Ishikawa (cell line): ENCODE measurements at regions not wholly inside any gene's neighbourhood (a gene's known extent, or its start where the extent isn't known, plus 50 kb on each side); places are given as distances from the start of the nearest gene placed in this dataset.

ENCODE experiments used
- CEBPB ChIP-seq: IDR thresholded peaks from 2 replicates; pipeline ENCODE4 v1.6.1; 2012
- CREB1 ChIP-seq: IDR thresholded peaks from 2 replicates; pipeline ENCODE4 v1.6.1; 2012; ENCODE audit warnings: low read depth
- EGR1 ChIP-seq: IDR thresholded peaks from 2 replicates; pipeline ENCODE4 v1.6.1; 2012
- EP300 ChIP-seq: IDR thresholded peaks from 2 replicates; pipeline ENCODE4 v1.6.1; 2012; ENCODE audit warnings: borderline replicate concordance
- FOXM1 ChIP-seq: IDR thresholded peaks from 2 replicates; pipeline ENCODE4 v1.6.1; 2012; ENCODE audit warnings: low read depth, borderline replicate concordance
- NFIC ChIP-seq: IDR thresholded peaks from 2 replicates; pipeline ENCODE4 v1.6.1; 2012
- RAD21 ChIP-seq: IDR thresholded peaks from 2 replicates; pipeline ENCODE4 v1.6.1; 2012; ENCODE audit warnings: low read depth
- REST ChIP-seq: IDR thresholded peaks from 2 replicates; pipeline ENCODE4 v1.6.1; 2012; ENCODE audit warnings: low read depth, mild to moderate bottlenecking
- TAF1 ChIP-seq: IDR thresholded peaks from 2 replicates; pipeline ENCODE4 v1.6.1; 2012; ENCODE audit warnings: low read depth, mild to moderate bottlenecking
- TCF12 ChIP-seq: IDR thresholded peaks from 2 replicates; pipeline ENCODE4 v1.6.1; 2012; ENCODE audit warnings: low read depth
- TEAD4 ChIP-seq: IDR thresholded peaks from 2 replicates; pipeline ENCODE4 v1.6.1; 2012
- USF1 ChIP-seq: IDR thresholded peaks from 2 replicates; pipeline ENCODE4 v1.6.1; 2012
- YY1 ChIP-seq: IDR thresholded peaks from 2 replicates; pipeline ENCODE4 v1.6.1; 2012; ENCODE audit warnings: low read depth
- ZBTB7A ChIP-seq: IDR thresholded peaks from 2 replicates; pipeline ENCODE4 v1.6.1; 2012; ENCODE audit warnings: low read depth
- TF ChIP-seq, protein P1 (sequence below): IDR thresholded peaks from 2 replicates; pipeline ENCODE4 v1.6.1; 2012

- TF ChIP-seq TCF12 (no peak), NFIC (no peak), RAD21 (no peak), CREB1 (no peak), EP300 (no peak), CEBPB (no peak), ZBTB7A (no peak), REST (no peak), TAF1 (no peak), FOXM1 (no peak), EGR1 (no peak), YY1 (no peak), TEAD4 (no peak)
- TF ChIP-seq, protein P1, sequence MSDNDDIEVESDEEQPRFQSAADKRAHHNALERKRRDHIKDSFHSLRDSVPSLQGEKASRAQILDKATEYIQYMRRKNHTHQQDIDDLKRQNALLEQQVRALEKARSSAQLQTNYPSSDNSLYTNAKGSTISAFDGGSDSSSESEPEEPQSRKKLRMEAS, result no peak
Observed at GRCh38 chr6:14664112-14664601, 546.6 kb downstream of the CD83 start.

DNA sequence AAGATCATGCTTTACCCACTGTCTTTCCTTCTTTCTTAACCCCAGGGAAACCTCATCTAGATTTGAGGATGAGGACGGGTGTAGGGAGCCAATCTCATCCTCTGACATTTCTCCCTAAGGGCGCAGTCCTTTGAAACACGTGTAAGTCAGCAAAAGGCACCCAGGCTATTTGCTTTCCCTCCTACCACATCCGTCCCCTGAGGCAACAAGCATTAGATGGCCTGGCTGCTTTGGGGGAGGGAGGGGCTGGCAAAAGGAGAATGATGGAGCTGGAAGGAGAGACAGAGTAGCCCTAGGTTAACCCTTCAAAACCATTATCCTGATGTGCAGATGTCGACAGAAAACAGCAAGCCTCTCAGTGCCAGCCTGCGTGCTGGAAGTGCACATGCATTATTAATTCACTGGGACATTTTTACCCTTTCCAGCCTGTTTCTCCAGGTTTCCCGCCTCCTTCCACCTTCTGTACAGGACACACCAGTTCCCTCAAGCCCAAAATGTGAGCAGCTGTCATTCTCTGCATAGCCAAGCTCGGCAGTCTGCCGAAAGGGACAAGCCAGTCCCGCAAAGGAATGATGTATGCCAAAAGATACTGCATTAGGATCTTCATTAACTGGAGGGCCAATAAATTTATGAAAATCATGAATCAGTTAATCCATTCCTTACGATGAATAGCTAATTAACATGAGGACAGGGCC is 547.2 kb downstream of the CD83 start:
- no peak for TF ChIP-seq RAD21
- TF ChIP-seq FOXM1, result no peak
- TF ChIP-seq NFIC, result no peak
- no peak for TF ChIP-seq REST
- TF ChIP-seq CREB1, result no peak
- no peak for TF ChIP-seq EP300

GRCh38 chr6:14665827-14666724 is 548.5 kb downstream of the CD83 start:
- TF ChIP-seq EGR1 (no peak), TEAD4 (no peak), EP300 (no peak), FOXM1 (no peak), REST (no peak), CEBPB (no peak), YY1 (no peak), TCF12 (no peak), CREB1 (no peak), RAD21 (no peak), ZBTB7A (no peak), TAF1 (no peak), NFIC (no peak), USF1 (no peak)
- TF ChIP-seq, protein P1, result no peak

DNA sequence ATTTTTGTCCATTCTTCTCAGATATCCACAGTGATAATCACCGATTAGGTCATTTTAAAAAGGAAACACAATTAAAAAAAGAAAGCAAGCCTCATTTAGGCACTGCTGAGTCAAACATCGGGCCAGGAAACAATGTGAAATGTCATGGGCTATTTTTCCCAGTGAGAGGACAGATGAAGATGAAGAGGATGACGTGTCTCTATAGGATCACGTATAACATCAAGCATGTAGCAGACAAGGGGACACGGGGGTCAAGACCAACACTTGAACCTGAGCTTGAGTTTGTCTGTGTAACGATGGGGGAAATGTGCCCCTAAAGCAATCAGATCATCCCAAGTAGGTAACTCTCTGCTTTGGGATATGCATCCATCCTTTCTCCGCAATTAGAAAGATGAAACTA is 553.2 kb downstream of the CD83 start:
- TF ChIP-seq YY1, result no peak
